Fibroblast of gingiva (primary cell): ENCODE measurements at regions not wholly inside any gene's neighbourhood (a gene's known extent, or its start where the extent isn't known, plus 50 kb on each side); places are given as distances from the start of the nearest gene placed in this dataset.
"Not testable (repeated sequence)": the region's sequence is repeated elsewhere in the genome, so short reads cannot be mapped to it uniquely, and the experiment has no call there.

Source experiments
- DNase-seq: peaks from one replicate; pipeline ENCODE4 v3.0.0-alpha.2; 2011; ENCODE audit warnings: low read depth

DNA sequence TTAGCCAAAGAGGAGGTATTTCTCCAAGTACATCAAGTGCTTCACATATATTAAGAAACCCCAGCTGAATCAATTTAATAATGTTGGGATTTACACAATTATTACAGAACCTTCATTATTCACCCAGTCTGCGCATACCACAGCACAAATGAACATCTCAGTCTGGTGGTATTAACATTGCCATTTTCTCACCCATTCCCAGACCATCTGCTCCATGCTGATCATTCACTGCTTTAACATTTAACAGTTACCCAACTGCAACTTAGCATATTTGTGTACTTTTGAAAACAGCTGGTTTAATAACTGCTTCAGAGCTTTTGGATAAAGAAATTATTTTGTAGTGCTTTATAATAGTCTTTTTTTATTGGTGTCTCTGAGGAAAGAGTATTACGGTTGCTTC, 1072.1 kb downstream of the NXPH1 start:
- DNase-seq: no peak

DNA sequence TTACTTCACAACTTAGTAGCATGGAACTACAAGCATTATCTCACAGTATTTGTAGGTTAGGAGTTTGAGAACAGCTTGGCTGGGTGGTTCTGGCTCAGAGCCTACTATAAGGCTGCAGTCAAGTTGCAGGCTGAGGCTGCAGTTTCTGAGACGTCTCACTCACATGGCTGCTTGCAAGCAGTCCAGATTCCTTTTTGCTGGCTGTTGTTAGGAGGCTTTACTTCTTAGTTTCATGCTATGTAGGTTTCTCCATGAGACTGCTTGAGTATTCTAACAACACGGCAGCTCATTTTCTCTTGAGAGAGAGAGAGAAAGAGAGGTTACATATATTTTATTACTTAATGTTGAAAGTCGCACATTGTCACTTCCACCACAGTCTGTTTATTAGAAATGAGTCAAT, 1073.9 kb downstream of the NXPH1 start:
- DNase-seq: peak; percentile 16

DNA sequence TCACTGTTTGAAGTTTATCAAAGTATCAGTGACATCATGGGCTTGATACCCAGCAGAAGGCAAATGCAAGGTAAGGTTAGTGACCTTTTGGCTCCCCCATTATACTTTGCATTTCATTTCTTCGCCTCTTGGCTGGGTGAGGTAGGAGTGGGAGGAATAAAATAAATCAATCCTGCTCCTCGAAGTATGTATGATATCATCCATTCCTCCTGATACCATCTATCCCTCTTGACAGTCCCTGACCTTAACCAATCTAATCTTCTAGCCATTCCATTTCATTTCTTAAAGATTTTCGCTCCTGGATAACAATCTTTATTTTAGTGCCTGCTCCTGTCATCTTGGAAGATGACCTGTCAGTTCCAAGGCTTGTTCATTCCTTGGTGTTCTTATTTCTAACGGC, 1083.3 kb downstream of the NXPH1 start:
- DNase-seq: no peak

DNA sequence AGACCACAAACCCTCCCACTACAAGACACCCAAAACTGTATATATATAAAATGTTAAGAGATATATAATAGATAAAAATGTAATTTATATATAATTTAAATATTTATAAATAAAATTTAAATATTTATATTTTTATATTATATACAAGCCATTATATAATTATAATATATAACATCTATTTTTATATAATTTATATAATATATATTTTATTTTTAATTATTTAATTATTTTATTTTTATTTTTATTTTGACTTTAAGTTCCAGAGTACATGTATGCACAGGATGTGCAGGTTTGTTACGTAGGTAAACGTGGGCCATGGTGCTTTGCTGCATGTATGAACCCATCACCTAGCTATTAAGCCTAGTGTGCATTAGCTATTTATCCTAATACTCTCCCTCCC, 1090.2 kb downstream of the NXPH1 start:
- DNase-seq: no peak

DNA sequence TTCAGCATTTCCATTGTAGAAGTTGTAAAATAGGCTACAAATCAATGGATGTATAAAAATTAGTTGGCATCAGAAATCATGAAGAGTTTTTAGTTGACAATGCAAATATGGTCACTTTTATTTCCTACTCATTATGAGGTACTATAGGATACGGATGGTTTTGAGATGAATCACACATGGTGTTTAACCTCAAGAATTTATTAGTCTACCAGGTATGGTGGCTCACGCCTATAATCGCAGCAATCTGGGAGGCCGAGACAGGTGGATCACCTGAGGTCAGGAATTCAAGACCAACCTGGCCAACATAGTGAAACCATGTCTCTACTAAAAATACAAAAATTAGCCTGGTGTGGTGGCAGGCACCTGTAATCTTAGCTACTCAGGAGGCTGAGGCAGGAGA, 1119.0 kb downstream of the NXPH1 start:
- not testable (repeated sequence) for DNase-seq

DNA sequence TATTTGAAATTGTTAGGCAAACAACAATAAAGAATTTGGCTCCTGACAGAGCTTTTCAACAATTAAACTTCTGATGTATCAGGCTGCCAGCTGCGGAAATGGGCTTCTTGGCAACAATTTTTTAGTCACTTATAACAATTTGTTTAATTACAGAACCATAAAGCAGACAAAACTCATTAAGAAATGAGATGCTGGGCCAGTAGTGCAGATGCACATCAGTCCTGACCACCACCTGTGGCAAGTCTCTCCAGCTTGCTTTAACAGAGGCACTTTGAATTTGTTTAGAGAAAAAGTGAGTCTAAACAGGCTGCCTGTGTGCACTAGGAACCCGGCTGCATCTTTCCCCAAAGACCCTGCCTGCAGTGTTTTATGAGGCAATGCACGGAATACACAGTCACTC, 1124.4 kb downstream of the NXPH1 start:
- DNase-seq: no peak

DNA sequence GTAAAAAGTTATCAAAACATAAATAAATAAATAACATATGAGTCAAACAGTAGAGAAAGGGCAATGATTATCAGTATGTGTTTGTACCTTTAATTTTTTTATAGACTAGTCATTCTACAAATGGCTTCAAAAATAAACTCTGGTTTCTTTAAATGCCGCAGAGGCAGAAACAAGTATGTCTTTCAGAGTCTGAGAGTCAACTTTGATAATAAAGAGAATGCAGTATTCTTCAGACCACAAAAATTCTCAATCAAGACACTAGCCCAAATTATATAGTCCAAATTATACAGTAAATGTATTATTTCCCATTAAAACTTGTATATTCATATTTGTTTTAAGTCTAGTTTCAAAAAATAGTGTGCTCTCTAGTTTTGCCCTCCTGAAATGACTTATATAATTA, 1142.3 kb downstream of the NXPH1 start:
- no peak for DNase-seq

DNA sequence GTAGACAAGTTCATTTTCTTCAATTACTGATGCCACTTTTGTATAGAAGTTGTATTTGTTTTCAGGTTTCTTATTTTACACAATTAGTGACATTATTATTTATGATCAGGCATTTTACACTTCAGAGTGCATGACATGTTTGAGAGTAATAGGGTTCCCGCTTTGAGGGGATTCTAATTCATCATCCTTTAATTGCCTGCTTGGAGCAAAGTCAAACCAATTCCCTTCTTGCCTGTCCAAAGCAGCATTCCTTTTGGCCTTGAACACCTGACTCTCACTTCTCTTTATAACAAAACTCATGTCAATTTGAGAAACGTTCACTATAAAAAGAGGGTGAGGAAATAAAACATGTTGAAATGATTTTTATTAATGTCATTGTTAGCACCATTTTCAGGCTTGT, 1149.4 kb downstream of the NXPH1 start:
- no peak for DNase-seq

DNA sequence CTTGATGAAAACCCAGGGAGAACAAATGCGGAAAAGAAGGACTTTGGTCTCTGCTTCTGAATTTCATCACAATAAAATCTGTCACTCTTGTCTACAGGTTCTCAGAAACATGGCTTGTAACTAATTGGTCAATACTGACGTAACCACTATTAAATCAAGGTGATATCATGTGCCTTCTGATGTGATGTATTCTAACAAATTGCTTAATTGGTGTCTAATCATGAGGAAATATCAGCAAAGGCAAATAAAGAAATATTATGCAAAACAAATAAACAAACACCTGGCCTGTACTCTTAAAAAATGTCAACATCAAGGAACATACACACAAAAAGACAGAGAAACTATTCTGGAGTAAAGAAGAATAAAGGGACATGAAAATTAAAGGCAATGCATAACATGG, 1165.0 kb downstream of the NXPH1 start:
- no peak for DNase-seq

DNA sequence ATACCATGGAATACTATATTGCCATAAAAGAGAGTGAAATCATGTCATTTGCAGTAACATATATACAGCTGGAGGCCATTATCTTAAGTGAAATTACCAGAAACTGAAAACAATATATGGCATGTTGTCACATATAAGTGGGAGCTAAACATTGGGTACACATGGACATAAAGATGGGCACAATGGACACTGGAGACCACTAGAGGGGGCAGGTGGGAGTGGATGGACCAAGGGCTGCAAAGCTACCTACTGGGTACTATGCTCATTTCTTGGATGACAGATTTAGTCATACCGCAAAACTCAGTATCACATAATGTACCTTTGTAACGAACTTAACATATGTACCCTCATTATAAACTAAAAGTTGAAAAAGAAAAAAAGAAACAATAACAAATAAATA, 1167.6 kb downstream of the NXPH1 start:
- no peak for DNase-seq

DNA sequence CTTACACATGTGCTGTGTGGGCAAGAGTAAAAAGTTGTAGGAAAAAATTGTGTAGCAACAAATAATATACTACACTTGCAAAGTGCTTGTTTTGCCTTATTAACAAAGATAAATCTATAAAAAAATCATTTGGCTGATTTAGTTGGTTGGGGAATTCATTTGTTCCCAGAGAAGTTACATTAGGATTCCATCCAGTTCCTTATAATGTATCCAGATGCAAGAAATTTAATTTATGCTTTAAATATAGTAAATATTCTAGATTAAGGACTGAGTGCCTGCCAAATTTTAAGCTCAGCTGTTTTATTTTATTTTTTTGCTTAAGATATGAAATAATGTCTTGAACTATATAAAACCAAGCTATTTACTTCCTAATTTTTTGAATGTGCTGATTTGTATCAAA, 1169.9 kb downstream of the NXPH1 start:
- DNase-seq: no peak

DNA sequence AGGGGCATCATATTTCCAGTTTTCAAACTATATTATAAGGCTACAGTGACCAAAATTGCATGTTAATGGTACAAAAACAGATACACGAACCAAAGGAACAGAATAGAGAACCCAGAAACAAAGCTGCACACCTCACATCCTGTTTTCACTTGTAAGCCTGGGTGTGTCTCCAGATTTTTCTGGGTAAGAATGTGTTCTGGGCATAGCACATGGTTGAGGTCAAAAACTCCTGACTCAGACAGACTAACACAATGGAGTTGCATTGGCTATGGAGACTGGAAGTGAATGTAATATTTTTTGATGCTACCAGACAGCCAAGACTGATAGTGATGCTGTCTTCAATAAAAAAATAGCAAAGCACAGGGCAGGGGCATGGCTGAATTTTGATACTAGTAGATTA, 1175.2 kb downstream of the NXPH1 start:
- no peak for DNase-seq

DNA sequence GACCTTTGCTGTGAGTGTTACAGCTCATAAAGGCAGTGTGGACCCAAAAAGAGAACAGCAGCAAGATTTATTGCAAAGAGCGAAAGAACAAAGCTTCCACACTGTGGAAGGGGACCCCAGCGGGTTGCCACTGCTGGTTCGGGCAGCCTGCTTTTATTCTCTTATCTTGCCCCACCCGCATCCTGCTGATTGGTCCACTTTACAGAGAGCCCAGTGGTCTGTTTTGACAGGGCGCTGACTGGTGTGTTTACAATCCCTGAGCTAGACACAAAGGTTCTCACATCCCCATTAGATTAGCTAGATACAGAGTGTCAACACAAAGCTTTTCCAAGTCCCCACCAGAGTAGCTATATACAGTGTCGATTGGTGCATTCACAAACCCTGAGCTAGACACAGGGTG, 1187.5 kb downstream of the NXPH1 start:
- not testable (repeated sequence) for DNase-seq

DNA sequence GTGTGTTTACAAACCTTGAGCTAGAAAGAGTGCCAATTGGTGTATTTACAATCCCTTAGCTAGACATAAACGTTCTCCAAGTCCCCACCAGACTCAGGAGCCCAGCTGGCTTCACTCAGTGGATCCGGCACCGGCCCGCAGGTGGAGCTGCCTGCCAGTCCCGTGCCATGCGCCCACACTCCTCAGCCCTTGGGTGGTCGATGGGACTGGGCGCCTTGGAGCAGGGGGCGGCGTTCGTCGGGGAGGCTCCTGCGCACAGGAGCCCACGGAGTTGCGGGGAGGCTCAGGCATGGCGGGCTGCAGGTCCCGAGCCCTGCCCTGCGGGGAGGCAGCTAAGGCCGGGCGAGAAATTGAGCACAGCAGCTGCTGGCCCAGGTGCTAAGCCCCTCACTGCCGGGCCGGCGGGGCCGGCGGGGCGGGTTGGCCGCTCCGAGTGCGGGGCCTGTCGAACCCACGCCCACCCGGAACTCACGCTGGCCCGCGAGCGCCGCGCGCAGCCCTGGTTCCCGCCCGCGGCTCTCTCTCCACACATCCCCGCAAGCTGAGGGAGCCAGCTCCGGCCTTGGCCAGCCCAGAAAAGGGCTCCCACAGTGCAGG, 1188.0 kb downstream of the NXPH1 start:
- not testable (repeated sequence) for DNase-seq

DNA sequence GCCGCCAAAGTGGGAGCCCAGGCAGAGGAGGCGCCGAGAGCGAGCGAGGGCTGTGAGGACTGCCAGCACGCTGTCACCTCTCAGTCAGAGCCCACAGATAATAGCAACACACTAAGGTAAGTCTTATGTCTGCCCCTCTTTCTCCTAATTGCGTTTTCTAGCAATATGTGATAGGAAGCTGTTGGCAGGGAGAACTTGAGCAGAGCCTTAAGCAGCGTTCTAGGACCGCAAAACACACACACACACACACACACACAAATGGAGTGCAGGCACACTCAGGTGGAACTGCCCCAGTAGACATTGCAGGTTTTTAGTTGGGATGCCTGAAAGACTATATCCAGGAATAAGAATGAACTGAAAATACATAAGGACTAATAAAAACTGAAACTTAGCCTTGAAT, 1188.5 kb downstream of the NXPH1 start:
- no peak for DNase-seq

DNA sequence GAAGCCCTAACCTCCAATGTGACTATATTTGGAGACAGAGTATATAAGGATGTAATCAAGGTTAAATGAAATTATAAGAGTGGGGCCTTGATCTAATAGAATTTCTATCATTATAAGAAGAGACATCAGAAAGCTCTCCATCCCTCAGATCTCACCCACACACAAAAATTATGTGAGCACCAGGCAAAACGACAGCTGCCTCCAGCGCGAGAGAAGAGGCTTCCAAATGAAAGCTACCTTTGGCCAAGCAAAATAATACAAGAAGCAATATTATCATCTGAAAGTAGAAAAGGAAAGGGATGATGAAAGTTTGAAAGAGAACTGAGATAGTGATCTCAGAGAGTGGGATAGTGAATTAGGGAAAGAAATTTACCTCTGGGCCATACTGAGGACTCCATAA, 1192.5 kb downstream of the NXPH1 start:
- no peak for DNase-seq

DNA sequence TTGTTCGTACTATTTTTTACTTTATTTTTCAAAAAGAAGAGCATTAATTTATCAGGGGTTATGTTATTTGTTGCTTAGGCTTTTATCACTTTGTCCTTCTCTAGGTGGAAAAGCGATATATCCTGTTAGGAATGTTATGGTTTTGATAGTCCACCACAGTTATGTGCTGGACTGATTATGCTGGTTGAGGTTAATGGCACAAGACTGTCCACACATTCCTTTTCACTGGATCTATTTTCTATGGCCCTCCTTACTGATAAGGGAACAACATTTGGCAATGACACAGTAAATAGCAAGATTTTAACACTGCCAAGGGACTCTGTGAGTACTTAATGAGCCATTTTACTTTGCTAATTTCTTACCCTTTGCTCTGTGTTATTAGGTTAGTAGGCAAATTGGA, 1212.3 kb downstream of the NXPH1 start:
- DNase-seq: no peak

DNA sequence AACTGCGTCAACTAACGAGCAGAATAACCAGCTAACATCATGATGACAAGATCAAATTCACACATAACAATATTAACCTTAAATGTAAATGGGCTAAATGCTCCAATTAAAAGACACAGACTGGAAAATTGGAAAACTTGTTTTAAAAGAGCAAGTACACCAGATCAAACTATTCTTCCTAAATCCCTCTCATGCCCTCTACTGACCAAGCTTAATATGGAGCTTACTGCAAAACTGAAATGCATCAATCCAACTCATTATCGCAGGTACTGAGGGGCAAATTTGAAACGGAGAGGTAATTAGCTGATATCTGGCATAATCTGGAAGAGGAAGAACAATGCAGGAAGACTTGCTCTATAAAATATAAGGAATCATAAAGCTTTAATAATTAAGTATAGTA, 1223.8 kb downstream of the NXPH1 start:
- no peak for DNase-seq

DNA sequence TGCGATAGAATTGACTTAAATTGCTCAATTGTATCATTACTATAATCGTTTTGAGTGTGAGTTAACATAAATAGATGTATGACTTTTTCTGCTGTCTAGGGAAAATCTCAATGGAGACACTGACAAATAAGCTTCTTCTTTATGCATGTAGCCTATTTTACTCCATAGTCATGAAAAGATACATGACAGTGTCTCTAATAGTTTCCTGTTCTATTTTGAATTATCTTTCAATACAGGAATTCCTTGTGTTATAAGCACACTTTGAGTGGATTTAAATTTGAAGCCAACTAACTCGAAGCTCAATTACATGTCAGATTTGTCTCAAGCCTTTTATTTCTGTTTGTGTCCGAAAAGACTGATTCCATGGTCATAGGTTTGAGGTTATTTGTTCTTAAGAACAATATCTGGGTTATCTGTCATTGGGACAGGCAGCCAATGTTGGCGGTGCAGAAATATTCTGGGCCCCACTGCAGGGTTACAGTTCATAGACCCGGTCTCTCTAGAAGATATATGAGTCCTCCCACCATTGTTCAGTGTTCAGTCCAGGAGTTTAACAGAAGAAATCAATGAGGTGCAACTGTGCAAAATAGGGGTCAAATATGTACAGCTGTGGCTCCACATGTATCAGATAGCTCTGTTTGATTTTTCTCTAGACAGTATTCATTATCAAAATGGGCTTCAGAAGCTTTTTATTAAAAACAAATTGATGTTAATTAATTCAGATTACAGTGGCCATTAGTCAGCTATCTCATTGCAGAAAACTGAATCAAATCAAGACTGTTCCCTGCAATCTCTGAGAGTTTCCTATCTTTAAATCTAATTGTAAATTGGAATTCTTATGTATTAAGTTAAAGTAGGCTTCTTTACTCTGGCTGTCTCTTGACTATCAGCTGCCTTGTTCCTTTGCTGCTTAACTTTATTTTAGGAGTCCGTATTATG, 1238.8 kb downstream of the NXPH1 start:
- no peak for DNase-seq

DNA sequence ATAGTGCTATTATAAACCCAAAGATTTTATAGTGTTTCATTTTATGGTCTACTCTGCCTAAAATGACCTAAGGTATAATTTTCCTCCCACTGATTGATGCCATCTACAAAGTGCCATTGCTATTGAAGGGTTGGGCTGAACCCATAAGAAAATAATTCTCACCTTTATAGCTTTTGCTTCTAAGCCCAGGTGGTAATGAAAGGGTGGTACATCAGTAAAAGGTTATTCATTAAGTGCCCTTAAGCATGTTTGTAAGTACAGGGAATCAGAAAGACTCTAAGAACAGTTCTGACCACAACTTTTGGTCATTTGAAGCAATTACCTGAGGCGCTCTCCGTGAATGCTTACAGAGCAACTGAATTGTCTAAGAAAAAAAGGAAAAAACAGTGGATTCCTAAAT, 1247.3 kb downstream of the NXPH1 start:
- no peak for DNase-seq

DNA sequence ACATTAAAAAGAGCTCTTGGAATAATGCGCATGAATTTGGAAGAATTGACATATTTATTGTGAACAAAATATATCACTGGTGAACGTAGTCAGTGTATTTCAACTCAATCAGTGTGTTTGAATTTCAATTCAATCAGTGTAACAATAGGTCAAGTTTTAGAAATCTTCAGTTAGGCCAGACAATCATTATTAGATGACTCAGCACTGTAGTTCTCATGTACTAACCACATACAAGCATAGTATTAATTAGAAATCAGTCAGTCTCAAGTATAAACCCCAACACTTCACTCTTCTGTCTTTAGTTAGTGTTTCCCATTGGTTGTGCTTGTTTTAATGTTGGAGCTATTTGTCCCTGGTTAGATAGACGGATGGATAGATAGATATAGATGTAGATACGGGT, 1247.9 kb downstream of the NXPH1 start:
- no peak for DNase-seq

DNA sequence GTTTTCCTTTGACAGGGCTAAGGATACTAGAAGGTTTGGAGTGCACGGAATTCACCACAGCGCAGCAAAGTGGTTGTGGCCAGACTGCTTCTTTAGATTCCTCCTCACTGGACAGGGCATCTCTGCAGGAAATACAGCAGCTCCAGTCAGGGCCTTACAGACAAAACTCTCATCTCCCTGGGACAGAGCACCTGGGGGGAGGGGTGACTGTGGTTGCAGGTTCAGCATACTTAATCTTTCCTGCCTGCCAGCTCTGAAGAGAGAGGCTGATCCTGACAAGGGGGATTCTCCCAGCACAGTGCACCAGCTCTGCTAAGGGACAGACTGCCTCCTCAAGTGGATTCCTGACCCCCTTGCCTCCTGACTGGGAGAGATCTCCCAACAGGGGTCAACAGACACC, 1257.9 kb downstream of the NXPH1 start:
- DNase-seq: no peak

DNA sequence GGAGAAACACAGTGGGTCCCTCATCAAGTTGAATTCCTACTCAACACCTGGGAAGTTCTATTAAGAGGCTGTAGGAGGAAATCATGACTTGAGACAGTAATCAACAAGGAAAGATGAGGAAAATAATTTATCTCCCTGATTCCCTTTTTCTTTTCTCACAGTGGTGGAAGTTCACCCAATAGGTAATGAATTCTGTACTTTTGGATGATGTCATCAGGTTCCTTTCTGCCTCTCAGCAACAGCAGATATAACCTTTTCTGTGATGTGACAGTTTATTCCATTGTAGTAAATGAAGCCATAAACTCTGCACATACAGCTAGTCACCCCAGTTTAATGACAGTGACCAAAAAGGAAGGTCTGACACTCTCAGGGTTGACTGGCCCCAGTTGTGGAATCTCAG, 1265.0 kb downstream of the NXPH1 start:
- no peak for DNase-seq

DNA sequence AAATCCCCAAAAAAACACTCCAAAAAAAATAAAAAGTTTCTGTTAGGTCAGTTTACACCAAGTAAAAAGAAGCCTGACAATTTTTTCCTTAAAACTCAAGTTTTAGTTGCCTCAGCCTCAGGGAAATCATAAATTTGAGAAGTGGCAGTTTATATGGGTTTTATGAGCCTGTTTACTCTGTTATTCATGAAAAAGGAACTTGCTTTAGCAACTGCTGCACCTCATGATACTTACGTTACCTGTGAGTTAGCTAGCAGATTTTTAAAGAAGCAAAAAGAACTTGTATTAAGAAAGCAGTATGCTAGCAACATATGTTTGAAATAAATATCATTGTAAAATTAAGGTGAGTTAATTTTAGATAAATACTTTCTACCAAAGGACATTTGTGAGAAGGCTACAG, 1264.5 kb upstream of the PHF14 start:
- no peak for DNase-seq
